ENCODE measurements at regions not wholly inside any gene's neighbourhood (a gene's known extent, or its start where the extent isn't known, plus 50 kb on each side); places are given as distances from the start of the nearest gene placed in this dataset.

DNA sequence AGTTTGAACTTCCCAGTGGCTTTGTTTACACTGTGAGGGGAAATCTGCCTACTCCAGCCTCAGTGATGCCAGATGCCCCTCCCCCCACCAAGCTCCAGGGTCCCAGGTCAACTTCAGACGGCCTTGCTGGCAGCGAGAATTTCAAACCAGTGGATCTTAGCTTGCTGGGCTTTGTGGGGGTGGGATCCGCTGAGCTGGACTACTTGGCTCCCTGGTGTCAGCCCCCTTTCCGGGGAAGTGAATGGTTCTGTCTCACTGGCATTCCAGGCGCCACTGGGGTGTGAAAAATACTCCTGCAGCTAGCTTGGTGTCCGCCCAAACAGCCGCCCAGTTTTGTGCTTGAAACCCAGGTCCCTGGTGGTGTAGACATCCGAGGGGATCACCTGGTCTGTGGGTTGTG, 70.0 kb upstream of the NEUROD1 start:
- Histone ChIP-seq H3K4me3 (ENCODE audit: low read depth, low read length, poor library complexity, severe bottlenecking) (no peak overlapping the region), H3K27ac (ENCODE audit: low read depth, low read length, poor library complexity, severe bottlenecking) (no peak overlapping the region), H3K4me1 (ENCODE audit: insufficient read depth, low read length, poor library complexity, severe bottlenecking) (no peaks in the 10 kb centered on the region), H3K36me3 (ENCODE audit: insufficient read depth, low read length) (no peaks in the 10 kb centered on the region), H3K9me3 (ENCODE audit: low read length) (no peaks in the 10 kb centered on the region), H4K20me1 (ENCODE audit: insufficient read depth, low read length) (no peaks in the 10 kb centered on the region), H3K79me2 (ENCODE audit: insufficient read depth, low read depth, low read length) (no peaks in the 10 kb centered on the region), H2AFZ (ENCODE audit: low read length) (no peak overlapping the region), H3K4me2 (ENCODE audit: low read length) (no peak overlapping the region), H3K9me2 (ENCODE audit: insufficient read depth, low read length) (no peaks in the 10 kb centered on the region)
- ChIA-PET CTCF (ENCODE audit: unreplicated experiment) (no interaction called here), POLR2A (interaction anchor here (0.5 kb wide), 1 partner anchor 23 kb away, joined by 3 read pairs; no protein-coding TSS in a partner anchor)
- no TSS peak for BruUV-seq (replicated peaks)
- DNase-seq (ENCODE audit: low spot score), result no peak
- intact Hi-C loops (cut with micrococcal nuclease; ENCODE audit: unreplicated experiment), result no loop called here
- TF ChIP-seq, protein P1, sequence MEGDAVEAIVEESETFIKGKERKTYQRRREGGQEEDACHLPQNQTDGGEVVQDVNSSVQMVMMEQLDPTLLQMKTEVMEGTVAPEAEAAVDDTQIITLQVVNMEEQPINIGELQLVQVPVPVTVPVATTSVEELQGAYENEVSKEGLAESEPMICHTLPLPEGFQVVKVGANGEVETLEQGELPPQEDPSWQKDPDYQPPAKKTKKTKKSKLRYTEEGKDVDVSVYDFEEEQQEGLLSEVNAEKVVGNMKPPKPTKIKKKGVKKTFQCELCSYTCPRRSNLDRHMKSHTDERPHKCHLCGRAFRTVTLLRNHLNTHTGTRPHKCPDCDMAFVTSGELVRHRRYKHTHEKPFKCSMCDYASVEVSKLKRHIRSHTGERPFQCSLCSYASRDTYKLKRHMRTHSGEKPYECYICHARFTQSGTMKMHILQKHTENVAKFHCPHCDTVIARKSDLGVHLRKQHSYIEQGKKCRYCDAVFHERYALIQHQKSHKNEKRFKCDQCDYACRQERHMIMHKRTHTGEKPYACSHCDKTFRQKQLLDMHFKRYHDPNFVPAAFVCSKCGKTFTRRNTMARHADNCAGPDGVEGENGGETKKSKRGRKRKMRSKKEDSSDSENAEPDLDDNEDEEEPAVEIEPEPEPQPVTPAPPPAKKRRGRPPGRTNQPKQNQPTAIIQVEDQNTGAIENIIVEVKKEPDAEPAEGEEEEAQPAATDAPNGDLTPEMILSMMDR (conservative IDR thresholded peaks at IDR 0.05; ENCODE audit: low read length), result no peak
- no peak for TF ChIP-seq EZH2phosphoT487 (IDR thresholded peaks at IDR 0.05; ENCODE audit: borderline replicate concordance, low read depth, low read length)

DNA sequence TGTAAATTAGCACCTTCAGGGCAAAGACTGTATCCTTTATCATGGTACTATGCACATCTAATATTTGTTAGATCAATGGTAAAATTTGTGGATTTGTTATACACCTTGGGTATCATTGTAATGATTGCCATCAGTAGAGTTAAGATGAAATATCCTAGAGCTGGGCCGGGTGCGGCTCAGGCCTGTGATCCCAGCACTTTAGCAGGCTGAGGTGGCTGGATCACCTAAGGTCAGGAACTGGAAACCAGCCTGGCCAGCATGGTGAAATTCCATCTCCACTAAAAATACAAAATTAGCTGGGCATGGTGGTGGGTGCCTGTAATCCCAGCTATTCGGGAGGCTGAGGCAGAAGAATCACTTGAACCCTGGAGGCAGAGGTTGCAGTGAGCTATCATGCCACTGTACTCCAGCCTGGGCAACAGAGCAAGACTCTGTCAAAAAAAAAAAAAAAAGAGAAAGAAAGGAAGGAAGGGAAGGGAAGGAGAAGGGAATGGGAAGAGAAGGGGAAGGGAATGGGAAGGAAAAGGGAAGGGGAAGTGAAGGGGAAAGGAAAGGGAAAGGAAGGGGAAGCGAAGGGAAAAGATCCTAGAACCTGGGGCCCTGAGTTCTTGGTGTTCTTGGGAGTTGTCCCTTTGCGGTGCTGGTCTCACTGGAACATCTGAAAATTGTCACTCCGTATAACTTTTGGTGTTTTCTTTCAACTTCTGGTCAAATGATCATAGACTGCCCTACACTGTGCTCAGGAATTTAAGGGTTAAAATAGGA, 71.1 kb upstream of the NEUROD1 start:
- BruUV-seq (replicated peaks), result no TSS peak
- CTCF ChIA-PET (ENCODE audit: unreplicated experiment), result no interaction called here
- no peaks in the 10 kb centered on the region for H3K9me3 ChIP-seq (ENCODE audit: low read length)

DNA sequence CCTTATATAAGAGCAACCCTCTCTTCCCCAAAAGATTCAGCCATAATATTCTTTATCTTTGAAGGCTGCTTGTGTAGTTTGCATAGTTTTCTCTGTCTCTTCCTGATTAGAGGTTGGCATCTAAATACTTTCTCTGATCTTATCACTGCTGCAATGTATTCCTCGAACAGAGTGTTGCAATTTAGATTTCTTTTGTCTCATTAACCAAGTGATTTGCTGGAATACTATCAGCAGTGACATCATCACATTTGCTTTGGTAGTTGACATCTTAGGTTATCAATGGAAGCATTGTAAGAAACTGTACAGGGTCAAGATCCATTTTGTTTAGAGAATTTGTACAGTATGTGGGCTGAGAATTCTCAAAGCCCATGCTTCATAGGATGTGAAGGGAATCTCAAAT, 72.0 kb upstream of the NEUROD1 start:
- intact Hi-C loops (cut with micrococcal nuclease; ENCODE audit: unreplicated experiment), result no loop called here
- Histone ChIP-seq H2AFZ (ENCODE audit: low read length) (no peak overlapping the region), H4K20me1 (ENCODE audit: insufficient read depth, low read length) (no peaks in the 10 kb centered on the region), H3K9me3 (ENCODE audit: low read length) (no peaks in the 10 kb centered on the region), H3K4me3 (ENCODE audit: low read depth, low read length, poor library complexity, severe bottlenecking) (no peak overlapping the region), H3K36me3 (ENCODE audit: insufficient read depth, low read length) (no peaks in the 10 kb centered on the region), H3K4me1 (ENCODE audit: insufficient read depth, low read length, poor library complexity, severe bottlenecking) (no peaks in the 10 kb centered on the region), H3K79me2 (ENCODE audit: insufficient read depth, low read depth, low read length) (no peaks in the 10 kb centered on the region), H3K27ac (ENCODE audit: low read depth, low read length, poor library complexity, severe bottlenecking) (no peak overlapping the region), H3K4me2 (ENCODE audit: low read length) (no peak overlapping the region), H3K9me2 (ENCODE audit: insufficient read depth, low read length) (no peaks in the 10 kb centered on the region)
- CTCF ChIA-PET (ENCODE audit: unreplicated experiment), result no interaction called here
- POLR2A ChIA-PET, result no interaction called here
- no peak for DNase-seq (ENCODE audit: low spot score)
- no TSS peak for BruUV-seq (replicated peaks)
- TF ChIP-seq, protein P1 (conservative IDR thresholded peaks at IDR 0.05; ENCODE audit: low read length), result no peak
- TF ChIP-seq EZH2phosphoT487 (IDR thresholded peaks at IDR 0.05; ENCODE audit: borderline replicate concordance, low read depth, low read length), result no peak

More for the DNA sequence above, 71.1 kb upstream of the NEUROD1 start:
- Histone ChIP-seq H3K4me2 (ENCODE audit: low read length) (no peak overlapping the region), H3K36me3 (ENCODE audit: insufficient read depth, low read length) (no peaks in the 10 kb centered on the region), H3K4me3 (ENCODE audit: low read depth, low read length, poor library complexity, severe bottlenecking) (no peak overlapping the region), H3K79me2 (ENCODE audit: insufficient read depth, low read depth, low read length) (no peaks in the 10 kb centered on the region), H3K27ac (ENCODE audit: low read depth, low read length, poor library complexity, severe bottlenecking) (no peak overlapping the region), H4K20me1 (ENCODE audit: insufficient read depth, low read length) (no peaks in the 10 kb centered on the region), H3K4me1 (ENCODE audit: insufficient read depth, low read length, poor library complexity, severe bottlenecking) (no peaks in the 10 kb centered on the region), H2AFZ (ENCODE audit: low read length) (no peak overlapping the region), H3K9me2 (ENCODE audit: insufficient read depth, low read length) (no peaks in the 10 kb centered on the region)
- no peak for DNase-seq (ENCODE audit: low spot score)
- TF ChIP-seq, protein P1 (conservative IDR thresholded peaks at IDR 0.05; ENCODE audit: low read length), result no peak
- TF ChIP-seq EZH2phosphoT487 (IDR thresholded peaks at IDR 0.05; ENCODE audit: borderline replicate concordance, low read depth, low read length), result no peak
- intact Hi-C loops (cut with micrococcal nuclease; ENCODE audit: unreplicated experiment), result no loop called here
- POLR2A ChIA-PET, result interaction anchor here (0.6 kb wide), 1 partner anchor 25 kb away, joined by 10 read pairs; no protein-coding TSS in a partner anchor

Measured in OCI-LY7 (cell line).